ENCODE measurements at regions not wholly inside any gene's neighbourhood (a gene's known extent, or its start where the extent isn't known, plus 50 kb on each side); places are given as distances from the start of the nearest gene placed in this dataset.
A peak's percentile ranks its signal among the peaks of the same experiment; 100 is the strongest.
"Not testable (repeated sequence)": the region's sequence is repeated elsewhere in the genome, so short reads cannot be mapped to it uniquely, and the experiment has no call there.

- peak; percentile 45 for DNase-seq (ENCODE audit: insufficient read length, low spot score)
- FAIRE-seq, result no peak
These were observed 57.1 kb downstream of the ADCYAP1 start for GRCh38 chr18:961644-962355.

GRCh38 chr18:963276-963675 is 58.6 kb downstream of the ADCYAP1 start:
- no peak for DNase-seq (ENCODE audit: insufficient read length, low spot score)
- no peak for FAIRE-seq

DNA sequence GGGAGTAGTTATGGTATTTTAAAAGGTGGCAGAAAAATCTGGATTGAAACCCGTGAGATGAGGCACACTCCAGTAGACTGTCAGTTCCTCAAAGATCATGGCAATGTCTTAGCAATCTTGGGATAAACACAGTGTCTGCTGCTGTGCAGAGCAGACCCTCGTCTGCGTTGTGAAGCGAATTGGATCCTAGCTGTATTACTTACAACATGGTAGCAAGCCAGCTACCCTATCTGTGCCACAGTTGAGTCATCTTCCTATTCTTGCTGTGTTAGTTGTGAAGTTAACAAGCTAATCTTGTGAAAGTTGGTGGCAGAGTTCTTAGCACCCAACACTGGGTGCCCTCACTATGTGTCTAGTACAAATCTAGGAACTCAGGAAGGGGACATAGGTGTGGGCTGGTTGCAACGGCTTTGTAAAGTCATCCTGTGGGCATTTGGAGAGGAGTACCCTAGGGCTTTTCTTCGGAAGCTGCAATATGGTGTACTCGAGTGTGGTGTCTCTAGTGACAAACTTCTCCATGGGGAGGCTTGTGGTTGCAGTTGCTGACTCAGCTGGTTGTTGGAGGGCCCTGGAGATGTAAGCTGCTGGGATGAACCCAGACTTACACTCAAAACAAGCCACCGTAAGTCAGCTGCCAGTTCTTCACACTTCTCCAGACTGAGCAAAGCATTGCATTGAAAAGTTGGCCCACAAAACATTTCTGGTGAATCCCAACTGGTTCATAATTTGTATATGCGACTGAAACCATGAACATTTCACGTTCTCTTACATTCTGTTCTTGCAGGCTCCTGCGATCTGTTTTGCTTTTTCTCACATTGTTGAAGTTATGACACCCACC is 61.5 kb downstream of the ADCYAP1 start:
- FAIRE-seq, result peak; percentile 28

GRCh38 chr18:966759-967576 is 62.3 kb downstream of the ADCYAP1 start:
- FAIRE-seq (no peak), DNase-seq (ENCODE audit: insufficient read length, low spot score) (no peak)

More for the DNA sequence above, 61.5 kb downstream of the ADCYAP1 start:
- no peak for DNase-seq (ENCODE audit: insufficient read length, low spot score)

GRCh38 chr18:968910-969309 is 64.2 kb downstream of the ADCYAP1 start:
- not testable (repeated sequence) for FAIRE-seq

GRCh38 chr18:969311-969710 is 64.6 kb downstream of the ADCYAP1 start:
- not testable (repeated sequence) for FAIRE-seq; DNase-seq (ENCODE audit: insufficient read length, low spot score)

More at GRCh38 chr18:968910-969309, 64.2 kb downstream of the ADCYAP1 start:
- not testable (repeated sequence) for DNase-seq (ENCODE audit: insufficient read length, low spot score)

DNA sequence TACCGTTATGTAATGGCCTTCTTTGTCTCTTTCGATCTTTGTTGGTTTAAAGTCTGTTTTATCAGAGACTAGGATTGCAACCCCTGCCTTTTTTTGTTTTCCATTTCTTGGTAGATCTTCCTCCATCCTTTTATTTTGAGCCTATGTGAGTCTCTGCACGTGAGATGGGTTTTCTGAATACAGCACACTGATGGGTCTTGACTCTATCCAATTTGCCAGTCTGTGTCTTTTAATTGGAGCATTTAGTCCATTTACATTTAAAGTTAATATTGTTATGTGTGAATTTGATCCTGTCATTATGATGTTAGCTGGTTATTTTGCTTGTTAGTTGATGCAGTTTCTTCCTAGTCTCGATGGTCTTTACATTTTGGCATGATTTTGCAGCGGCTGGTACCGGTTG is 69.9 kb downstream of the ADCYAP1 start:
- FAIRE-seq; DNase-seq (ENCODE audit: insufficient read length, low spot score): not testable (repeated sequence)

DNA sequence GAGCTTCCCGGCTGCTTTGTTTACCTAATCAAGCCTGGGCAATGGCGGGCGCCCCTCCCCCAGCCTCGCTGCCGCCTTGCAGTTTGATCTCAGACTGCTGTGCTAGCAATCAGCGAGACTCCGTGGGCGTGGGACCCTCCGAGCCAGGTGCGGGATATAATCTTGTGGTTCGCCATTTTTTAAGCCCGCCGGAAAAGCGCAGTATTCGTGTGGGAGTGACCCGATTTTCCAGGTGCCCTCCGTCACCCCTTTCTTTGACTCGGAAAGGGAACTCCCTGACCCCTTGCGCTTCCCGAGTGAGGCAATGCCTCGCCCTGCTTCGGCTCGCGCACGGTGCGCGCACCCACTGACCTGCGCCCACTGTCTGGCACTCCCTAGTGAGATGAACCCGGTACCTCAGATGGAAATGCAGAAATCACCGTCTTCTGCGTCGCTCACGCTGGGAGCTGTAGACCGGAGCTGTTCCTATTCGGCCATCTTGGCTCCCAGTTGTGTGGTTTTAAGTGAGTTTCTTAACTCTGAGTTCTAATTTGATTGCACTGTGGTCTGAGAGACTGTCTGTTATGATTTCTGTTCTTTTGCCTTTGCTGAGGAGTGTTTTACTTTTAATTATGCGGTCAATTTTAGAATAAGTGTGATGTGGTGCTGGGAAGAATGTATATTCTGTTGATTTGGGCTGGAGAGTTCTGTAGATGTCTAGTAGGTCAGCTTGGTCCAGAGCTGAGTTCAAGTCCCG is 71.9 kb downstream of the ADCYAP1 start:
- FAIRE-seq; DNase-seq (ENCODE audit: insufficient read length, low spot score): not testable (repeated sequence)

GRCh38 chr18:977327-977726 is 72.7 kb downstream of the ADCYAP1 start:
- not testable (repeated sequence) for FAIRE-seq; DNase-seq (ENCODE audit: insufficient read length, low spot score)

DNA sequence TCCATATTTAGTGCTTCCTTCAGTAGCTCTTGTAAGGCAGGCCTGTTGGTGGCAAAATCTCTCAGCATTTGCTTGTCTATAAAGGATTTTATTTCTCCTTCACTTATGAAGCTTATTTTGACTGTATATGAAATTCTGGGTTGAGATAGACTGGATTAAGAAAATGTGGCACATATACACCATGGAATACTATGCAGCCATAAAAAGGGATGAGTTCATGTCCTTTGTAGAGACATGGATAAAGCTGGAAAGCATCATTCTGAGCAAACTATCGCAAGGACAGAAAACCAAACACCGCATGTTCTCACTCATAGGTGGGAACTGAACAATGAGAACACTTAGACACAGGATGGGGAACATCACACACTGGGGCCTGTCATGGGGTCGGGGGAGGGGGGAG is 73.1 kb downstream of the ADCYAP1 start:
- FAIRE-seq; DNase-seq (ENCODE audit: insufficient read length, low spot score): not testable (repeated sequence)

GRCh38 chr18:980586-980985 is 75.9 kb downstream of the ADCYAP1 start:
- FAIRE-seq (no peak), DNase-seq (ENCODE audit: insufficient read length, low spot score) (no peak)

DNA sequence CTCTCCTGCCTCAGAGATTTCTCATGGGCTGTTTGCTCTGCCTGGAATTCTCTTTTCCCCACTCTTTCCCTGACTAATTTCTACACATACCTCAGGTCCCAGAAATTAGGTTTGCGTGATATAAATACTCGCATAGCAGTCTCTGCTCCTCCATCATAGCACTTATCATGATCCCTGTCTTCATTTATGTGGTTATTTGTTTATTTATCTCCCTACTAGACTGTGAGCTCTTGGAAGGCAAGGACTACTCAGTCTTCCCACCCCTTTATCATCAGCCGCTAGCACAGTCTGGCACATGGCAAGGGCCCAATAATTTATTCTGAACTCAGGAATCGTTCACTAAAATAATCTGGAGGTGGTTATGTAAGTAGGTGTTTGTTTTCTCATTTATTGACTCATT is 79.3 kb downstream of the ADCYAP1 start:
- FAIRE-seq (no peak), DNase-seq (ENCODE audit: insufficient read length, low spot score) (no peak)

- FAIRE-seq (no peak), DNase-seq (ENCODE audit: insufficient read length, low spot score) (no peak)
These were observed 80.6 kb downstream of the ADCYAP1 start for GRCh38 chr18:985212-985661.

DNA sequence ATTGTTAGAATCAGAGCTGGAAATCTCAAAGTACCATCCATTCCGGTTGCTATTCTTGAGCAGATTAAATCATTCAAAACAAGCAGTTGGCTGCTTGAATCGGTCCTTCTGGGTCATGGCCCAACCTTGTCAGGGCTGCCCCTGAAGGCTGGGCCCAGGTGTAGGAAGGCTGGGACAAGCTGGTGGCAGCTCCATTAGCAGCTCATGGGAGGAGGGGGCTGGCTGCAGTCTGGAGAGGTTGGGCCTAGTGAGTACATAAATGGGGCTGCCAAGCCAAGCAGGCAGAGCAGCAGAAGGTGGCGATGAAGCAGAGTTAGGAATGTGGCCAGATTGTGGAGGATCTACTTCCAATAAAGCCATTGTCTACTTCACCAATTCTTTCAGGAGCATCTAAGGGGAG is 81.4 kb downstream of the ADCYAP1 start:
- FAIRE-seq, result no peak
- DNase-seq (ENCODE audit: insufficient read length, low spot score), result no peak

DNA sequence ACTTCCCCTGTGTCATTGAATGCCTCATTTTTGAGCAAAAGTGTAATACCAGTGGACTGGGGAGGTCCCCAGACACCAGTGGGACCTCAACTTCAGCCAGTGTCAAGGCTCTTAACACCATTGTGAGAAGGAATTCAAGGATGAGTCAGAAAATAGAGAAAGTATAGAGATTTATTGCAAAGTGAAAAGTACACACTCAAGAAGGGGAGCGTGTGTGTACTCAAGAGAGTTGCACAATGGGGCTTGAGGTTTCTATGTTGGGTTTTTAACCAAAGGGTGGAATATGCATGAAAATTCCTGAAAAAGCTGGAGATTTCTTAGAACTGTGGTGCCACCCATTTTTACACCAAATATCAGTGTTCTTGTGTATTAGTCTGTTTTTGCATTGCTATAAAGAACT is 81.9 kb downstream of the ADCYAP1 start:
- no peak for FAIRE-seq
- DNase-seq (ENCODE audit: insufficient read length, low spot score), result no peak

DNA sequence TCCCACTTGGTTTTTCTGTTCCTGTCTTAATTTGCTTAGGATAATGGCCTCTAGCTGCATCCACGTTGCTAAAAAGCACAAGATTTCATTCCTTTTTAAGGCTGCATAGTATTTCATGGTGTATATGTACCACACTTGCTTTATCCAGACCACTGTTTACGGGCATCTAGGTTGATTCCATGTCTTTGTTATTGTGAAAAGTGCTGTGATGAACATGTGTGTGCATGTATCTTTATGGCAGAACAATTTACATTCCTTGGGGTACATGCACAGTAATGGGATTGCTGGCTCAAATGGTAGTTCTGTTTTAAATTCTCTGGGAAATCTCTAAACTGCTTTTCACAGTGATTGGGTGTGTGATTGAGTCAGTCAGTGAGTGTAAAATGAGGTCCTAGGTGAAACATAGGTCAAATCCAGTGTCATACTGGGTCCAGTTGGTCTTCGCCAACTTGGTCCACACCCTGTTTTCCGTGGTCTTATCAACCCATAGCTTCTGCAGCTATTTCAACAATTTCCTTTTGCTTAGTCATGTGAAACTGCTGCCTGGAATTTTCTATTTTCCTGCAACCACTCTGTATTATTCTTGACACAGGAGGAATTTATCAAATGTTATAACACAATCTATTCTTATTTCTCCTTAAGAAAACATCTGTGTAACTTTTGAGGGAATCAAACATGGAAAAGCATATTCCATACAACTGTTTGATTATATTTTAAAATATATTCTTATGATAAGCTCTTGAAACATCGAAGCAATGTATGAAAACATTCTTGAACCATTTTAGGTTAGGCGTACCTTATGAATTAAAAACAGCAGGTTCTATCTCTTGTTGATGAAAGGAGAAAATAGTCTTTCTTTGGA is 82.9 kb downstream of the ADCYAP1 start:
- DNase-seq (ENCODE audit: insufficient read length, low spot score) (peak; percentile 26), FAIRE-seq (peak; percentile 48)

DNA sequence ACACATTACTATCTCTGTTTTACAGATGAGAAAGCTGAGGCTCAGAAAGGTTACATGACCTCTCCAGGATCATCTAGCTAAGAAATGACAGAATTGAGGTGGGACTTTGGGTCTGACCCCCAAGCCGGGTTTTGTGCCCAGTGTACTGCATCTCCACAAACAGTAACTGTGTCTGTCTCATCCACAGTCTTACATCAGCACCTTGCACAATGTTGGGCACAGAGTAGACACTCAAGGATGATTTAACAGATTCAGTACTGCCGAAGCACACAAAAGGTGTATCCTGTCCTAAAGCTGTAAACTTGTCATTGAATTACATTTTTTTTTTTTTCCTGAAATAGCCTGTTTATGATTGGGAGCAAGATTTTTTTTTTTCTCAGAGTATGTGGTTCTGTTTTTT is 84.8 kb downstream of the ADCYAP1 start:
- FAIRE-seq, result no peak
- no peak for DNase-seq (ENCODE audit: insufficient read length, low spot score)

DNA sequence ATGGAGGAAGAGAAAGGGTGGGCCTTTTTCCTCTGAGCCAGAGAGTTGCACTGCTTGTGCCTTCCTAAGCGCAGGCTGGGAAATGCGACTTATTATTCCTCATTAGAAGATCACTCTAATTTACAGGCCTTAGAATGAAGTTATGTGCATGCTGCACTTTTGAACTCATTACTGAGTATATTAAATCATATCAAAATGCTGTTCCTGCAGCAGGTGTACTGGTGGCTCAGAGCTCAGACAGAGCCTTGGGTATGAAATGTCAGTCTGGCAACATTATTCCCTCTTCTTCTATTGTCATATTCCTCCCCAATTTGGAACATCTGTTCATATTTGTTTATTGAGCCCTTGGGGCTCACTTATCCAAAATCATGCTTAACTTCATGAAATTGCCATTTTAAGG is 85.5 kb downstream of the ADCYAP1 start:
- DNase-seq (ENCODE audit: insufficient read length, low spot score) (no peak), FAIRE-seq (no peak)

DNA sequence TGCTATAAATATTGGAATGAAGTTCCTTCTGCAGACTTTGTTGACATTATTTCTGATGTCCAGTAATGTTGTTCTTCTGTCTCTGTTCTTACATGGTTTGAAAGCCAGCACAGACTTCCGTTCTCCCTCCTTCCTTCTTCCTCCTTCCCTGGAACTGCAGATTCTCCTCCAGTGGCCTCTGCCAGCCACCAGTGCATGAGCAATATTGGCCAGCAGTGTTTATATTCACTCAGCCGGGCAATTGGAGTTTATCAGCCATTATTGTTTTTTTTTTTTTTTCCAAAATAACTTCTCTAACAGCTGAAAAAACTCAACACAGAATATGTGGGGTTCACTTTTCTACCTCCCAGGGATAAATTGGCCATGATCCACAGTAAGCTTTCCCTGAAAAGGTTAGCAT is 86.8 kb downstream of the ADCYAP1 start:
- no peak for DNase-seq (ENCODE audit: insufficient read length, low spot score)
- FAIRE-seq, result no peak
